ENCODE measurements at regions not wholly inside any gene's neighbourhood (a gene's known extent, or its start where the extent isn't known, plus 50 kb on each side); places are given as distances from the start of the nearest gene placed in this dataset.

DNA sequence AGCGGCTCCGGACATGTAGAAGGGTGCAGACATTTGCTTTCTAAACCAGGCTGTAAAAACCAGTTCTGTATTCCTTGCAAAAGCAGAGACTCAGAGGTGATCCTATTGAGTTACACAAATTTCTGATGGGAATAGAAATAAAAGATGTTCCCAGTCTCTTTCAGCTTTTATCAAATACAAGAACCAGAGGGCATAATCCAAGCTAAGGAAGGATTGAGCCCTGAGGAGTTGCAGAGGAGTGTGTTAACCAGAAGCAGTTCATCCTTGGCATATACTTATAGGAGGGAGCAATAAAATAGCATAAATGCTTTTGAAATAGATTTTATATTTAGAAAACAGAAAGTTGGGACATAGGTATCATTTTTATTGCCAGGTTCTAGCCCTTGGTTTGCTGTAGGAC lies 75.3 kb downstream of the KIF4B start:
- TF ChIP-seq POLR2A (IDR thresholded peaks at IDR 0.05; ENCODE audit: low read depth, low read length) = no peak
- TF ChIP-seq, protein P1, sequence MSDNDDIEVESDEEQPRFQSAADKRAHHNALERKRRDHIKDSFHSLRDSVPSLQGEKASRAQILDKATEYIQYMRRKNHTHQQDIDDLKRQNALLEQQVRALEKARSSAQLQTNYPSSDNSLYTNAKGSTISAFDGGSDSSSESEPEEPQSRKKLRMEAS (IDR thresholded peaks at IDR 0.05; ENCODE audit: insufficient read depth, insufficient read length) = no peak
- TF ChIP-seq, protein P2, sequence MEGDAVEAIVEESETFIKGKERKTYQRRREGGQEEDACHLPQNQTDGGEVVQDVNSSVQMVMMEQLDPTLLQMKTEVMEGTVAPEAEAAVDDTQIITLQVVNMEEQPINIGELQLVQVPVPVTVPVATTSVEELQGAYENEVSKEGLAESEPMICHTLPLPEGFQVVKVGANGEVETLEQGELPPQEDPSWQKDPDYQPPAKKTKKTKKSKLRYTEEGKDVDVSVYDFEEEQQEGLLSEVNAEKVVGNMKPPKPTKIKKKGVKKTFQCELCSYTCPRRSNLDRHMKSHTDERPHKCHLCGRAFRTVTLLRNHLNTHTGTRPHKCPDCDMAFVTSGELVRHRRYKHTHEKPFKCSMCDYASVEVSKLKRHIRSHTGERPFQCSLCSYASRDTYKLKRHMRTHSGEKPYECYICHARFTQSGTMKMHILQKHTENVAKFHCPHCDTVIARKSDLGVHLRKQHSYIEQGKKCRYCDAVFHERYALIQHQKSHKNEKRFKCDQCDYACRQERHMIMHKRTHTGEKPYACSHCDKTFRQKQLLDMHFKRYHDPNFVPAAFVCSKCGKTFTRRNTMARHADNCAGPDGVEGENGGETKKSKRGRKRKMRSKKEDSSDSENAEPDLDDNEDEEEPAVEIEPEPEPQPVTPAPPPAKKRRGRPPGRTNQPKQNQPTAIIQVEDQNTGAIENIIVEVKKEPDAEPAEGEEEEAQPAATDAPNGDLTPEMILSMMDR (IDR thresholded peaks at IDR 0.05; ENCODE audit: extremely low read depth in 1 of 2, insufficient read depth in 1 of 2, low read depth in 1 of 2, low read length in 2 of 2) = no peak
- TF ChIP-seq EZH2 (IDR thresholded peaks at IDR 0.05; ENCODE audit: borderline replicate concordance, low read depth, low read length, severe bottlenecking) = no peak
- no peak for TF ChIP-seq POLR2AphosphoS5 (IDR thresholded peaks at IDR 0.05; ENCODE audit: insufficient read depth, low read depth, low read length)
- no peak for TF ChIP-seq MYC (IDR thresholded peaks at IDR 0.05; ENCODE audit: low read depth, low read length)
- no peak for TF ChIP-seq FOS (IDR thresholded peaks at IDR 0.05; ENCODE audit: borderline replicate concordance, insufficient read depth, low read length)

Data from endothelial cell of umbilical vein (primary cell).